GM19035 (cell line): ENCODE measurements at regions not wholly inside any gene's neighbourhood (a gene's known extent, or its start where the extent isn't known, plus 50 kb on each side); places are given as distances from the start of the nearest gene placed in this dataset.

ENCODE experiments used
- ATAC-seq: cut with Tn5 transposase; IDR thresholded peaks from one replicate; pipeline ENCODE4 v1.9.1; 2021; ENCODE audit not compliant: unreplicated experiment

DNA sequence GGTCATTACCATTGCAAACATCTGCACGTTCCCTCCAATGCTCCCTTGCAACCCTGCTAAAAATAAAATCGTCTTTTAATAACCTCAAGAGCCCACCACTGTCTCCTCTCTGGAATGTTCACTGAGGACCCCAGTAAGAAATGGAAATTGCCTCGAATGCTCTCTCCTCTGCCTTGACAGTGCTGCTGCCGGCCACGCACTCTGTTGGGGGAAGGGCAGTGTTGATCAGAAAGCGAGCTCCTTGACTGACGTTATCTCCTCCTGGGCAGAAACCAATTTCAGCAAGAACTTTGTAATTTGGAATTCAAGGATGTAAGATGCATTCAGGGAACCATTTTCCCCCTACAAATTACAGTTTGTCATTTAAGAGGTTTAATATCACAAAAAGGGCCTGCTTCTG, 718.5 kb downstream of the UQCRFS1 start:
- no peak for ATAC-seq

- no peak for ATAC-seq
Measured at GRCh38 chr19:28493884-28494283, 719.1 kb downstream of the UQCRFS1 start.

DNA sequence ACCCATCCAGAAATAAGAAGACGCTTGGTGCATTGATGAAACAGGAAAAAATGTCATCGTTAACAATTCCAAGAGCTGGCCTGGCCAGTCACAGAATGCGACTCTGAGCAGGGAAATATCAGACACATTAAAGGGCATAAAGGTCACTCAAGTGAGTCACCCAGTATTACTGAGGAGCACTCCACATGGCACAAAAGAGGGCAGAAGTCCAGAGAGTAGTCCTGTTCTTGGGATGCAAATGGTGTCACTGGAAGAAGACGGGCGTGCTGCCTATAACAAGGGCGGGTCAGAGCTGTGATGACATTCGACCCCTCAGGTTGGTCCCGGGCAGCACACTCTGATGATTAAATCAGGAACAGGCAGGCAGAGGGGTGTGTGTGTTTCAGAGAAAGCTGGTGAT, 720.3 kb downstream of the UQCRFS1 start:
- ATAC-seq: no peak

DNA sequence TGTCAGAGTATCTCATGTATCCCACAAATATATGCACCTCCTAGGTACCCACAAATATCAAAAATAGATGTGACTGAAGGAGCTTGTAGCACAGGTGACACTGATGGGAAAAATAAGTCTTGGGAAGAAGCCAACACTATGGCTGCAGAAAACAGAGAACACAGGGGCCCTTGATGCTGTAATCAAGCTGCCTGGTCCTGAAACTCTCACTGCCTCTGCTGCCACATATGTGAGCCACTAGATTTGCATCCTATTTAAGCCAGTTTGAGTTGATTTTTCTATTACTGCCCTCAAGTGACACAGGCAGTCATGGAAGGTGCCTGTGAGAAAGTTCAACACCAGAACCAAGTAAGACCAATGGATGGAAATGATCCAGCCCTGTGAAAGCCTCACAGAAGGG, 720.8 kb downstream of the UQCRFS1 start:
- no peak for ATAC-seq

DNA sequence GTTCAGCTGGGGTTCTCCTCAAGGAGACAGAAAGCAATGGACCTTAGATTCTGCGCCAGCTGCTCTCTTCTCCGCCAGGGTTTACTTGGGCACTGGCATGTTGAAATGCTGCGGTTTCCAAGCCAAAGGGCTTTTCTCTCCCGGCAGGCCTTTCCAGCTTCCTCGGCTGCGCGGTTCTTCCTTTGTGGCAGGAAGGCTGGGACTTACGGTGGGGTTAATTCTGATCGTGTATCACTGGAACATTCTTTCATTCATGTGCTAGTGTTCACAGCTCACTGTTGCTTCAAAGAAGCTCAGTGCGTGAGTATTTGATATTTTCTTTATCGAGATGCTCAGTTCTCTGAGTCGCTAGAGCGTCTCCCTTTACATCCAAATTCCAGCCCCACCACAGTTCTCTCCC, 723.2 kb downstream of the UQCRFS1 start:
- no peak for ATAC-seq

GRCh38 chr19:28489126-28489660, 723.8 kb downstream of the UQCRFS1 start:
- ATAC-seq: no peak

GRCh38 chr19:28487999-28488398, 725.0 kb downstream of the UQCRFS1 start:
- ATAC-seq: no peak

DNA sequence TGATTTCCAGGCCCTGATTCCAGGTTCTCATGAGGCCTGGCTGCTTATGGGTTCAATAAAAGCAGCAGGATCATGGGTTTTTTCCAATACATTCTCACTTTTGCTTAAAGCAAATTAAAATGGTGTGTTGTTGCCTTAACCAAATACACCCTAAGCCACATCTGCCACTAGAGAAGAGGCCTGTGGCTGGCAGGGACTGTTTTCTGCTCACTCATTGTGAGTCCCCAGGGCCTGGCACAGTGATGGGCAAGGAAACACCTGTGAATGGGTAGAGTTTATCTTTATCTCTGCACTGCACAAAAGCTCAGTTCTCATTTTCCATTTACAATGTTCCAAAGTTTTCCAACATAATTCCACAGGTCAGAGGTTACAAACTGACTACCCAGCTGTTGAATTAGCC, 726.0 kb downstream of the UQCRFS1 start:
- ATAC-seq: no peak

DNA sequence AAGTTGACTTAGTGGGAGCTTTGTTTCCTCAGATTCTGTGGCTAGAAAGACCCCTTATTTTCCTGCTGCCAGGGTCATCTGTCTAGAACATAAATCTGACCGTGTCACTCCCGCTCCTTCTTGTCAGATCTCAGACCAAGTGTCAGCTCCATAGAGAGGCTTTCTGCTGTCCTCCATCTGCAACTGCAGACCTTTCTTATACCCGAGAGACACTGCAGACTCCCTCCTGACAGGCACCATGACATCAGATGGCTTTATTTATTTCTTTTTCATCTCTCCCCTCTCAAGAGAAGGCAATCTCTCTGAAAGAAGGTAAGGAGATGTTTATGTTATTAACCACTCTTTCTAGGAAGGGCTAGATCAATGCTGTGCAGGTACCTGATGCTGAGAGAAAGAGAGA, 726.5 kb downstream of the UQCRFS1 start:
- ATAC-seq: no peak

DNA sequence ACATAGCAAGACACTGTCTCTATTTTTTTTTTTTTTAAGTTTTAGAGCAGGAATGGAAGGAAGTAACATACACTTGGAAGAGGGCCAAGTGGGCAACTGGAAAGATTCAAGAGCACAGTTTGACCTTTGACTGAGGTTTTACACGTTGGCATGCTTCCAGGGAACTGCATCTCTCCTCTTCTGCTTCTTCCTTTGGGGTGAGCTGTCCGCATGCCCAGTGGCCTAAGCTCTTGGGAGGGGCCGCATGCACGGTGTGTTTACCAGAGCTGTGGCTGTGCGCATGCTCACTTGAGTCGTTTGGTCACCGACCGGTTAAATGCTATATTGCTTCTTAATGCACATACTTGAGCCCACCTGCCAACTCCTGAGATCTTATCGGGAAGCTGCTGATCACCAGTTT, 727.7 kb downstream of the UQCRFS1 start:
- no peak for ATAC-seq

- ATAC-seq: no peak
Measured at GRCh38 chr19:28483197-28483596, 729.8 kb downstream of the UQCRFS1 start.

DNA sequence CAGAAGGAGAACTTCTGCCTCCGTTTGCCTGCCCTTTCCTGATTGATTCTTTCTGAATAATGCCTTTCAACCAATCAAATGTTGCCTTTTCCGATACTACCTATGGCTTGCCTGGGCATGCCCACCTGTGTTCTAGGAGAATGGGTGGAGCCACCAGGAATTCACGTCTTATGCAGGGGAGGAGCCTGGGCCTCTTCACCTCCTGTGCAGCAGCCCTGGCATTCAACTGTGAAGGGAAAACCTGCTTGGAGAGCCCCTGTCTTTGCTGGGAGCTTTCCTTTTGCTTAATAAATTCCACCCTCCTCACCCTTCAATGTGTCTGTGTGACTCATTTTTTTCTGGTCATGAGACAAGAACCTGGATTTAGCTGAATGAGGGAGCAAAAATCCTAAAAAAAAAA, 730.7 kb downstream of the UQCRFS1 start:
- no peak for ATAC-seq

- ATAC-seq: no peak
Measured at GRCh38 chr19:28481674-28482073, 731.3 kb downstream of the UQCRFS1 start.

DNA sequence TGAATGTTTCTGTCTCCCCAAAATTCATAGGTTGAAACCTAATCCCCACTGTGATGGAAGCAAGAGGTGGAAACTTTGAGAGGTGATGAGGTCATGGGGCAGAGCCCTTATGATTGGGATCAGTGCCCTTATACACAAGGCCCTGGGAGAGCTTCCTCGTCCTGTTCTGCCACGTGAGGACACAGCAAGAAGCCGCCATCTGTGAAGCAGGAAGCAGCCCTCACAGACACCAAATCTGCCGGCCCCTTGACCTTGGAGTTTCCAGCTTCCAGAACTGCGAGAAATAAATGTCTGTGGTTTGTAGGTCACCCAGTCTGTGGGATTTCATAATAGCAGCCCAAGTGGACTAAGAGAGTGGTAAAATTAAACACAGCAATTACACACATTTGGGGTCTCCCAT, 737.4 kb downstream of the UQCRFS1 start:
- no peak for ATAC-seq

DNA sequence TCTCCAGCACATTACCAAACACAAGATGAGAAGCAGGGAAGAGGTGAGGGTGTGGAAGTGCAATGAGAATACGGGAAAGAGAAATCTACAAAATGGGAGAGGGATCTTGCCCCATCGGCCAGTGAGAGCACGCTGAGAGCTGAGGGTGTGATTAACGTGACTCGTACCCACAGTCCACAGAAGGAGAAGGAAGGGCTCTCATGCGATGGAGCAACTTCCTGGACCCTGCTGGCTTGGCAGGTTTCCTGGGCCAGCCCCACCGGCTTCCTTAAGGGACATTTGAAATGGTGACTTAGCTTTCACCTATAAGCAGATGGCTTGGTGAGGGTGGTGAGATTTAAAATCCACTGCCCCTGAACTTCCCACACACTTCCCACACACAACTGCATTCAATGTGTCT, 740.1 kb downstream of the UQCRFS1 start:
- ATAC-seq: no peak

DNA sequence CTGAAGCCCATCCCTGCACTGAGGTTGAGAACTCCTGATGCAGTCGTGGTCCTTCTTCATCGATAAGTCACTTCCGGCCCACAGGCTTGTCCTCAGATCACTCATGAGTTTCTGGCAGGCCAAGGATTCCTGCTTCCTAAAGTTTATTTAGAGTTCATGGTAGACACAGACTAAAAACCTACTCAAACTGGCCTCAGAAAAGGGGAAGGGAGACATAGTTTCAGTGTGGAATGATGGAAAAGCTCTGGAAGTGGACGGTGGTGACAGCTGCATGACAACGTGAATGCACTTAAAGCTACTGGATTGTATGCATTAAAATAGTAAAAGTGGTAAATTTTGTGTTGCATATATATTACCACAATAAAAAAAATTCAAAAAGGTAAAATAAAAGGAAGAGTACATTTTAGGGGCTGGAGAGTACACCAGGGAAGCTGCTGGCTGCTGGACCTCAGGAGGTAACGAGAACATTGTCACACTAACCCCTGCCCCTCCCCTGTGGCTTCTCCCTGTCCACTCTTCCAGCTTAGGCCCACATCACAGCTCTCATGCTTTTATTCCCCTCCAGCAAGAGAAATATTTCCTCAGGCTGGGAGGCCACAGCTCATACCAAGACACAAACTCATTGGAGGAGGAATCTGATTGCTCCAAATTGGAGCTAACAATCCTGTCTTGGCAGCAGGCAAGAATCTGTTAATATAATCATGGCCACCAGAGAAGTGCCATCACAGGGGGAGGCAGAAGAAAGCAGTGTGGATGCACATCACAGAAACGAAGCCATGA, 741.0 kb downstream of the UQCRFS1 start:
- ATAC-seq: no peak

- no peak for ATAC-seq
Measured at GRCh38 chr19:28469544-28469943, 743.4 kb downstream of the UQCRFS1 start.

GRCh38 chr19:28468701-28469459, 744.1 kb downstream of the UQCRFS1 start:
- ATAC-seq: no peak

DNA sequence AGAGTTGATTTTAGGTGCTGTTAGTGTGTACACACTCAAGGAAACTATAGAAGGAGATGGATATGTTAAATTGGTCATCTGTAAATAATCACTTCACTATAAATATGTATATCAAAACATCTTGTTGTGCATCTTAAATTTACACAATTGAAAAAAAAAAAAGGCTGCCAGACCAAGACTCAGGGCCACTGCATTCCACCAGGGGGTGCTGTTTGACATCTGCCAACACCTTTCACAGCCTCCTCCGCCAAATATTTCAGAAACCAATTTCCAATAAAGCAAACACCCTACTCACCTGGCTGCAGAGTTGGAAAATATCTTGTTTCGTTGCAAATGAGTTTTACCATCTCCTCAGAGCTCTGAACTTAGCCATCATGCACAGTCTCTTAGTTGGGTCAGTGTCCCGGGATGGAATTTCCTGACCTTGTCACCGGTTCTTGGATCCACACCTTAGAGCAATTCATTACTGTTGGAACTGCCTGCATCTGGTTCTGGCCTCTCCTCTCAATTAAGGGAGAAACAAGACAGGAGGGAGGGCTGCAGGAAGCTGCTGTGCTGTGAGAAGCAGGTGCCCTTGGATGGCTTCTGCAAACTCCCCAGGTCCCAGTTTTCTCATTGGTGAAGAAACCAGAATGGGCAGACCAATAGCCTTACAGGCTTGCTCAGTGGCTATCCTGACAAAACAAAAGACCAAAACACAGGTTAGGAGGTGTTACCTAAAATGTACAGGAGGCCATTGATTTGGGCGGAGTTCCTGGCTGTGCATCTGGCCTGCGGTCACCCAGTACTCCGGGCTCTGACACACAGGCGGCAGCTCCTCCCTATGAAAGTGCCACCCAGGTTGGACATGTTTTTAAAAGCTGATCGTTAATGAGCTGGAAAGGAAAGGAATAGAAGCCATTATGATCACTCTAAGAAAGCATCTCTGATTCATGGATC, 746.6 kb downstream of the UQCRFS1 start:
- no peak for ATAC-seq

DNA sequence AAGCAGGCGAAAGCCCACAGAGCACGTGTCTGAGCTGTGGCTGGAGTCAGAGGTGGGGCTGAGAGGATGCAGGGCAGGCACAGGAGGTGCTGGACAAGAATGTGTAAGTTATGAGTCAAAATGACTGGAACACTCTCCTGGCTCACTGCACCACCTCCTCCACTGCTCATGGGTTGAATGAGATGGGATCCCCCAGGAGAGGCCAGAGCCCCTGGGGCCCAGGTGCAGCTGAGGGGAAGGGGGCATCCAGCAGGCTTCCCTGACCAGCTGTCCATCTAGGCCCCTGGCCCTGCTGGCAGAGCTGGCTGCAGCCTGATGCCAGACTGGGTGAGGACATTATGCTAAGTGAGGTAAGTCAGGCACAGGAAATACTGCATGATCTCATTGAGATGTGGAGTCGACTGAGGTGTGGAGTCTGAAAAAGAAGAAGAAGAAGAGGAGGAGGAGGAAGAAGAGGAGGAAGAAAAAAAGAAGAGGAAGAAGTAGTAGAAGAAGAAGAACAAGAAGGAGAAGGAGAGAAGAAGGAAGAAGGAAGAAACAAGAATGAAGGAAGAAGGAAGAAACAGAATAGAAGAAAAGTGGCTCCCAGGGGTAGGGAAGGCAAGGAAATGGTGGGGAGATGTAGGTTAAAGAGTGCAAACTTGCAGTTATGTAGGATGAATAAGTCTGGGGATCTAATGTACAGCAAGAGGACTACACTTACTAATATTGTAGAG, 747.4 kb downstream of the UQCRFS1 start:
- no peak for ATAC-seq
